K562 (cell line): ENCODE measurements at regions not wholly inside any gene's neighbourhood (a gene's known extent, or its start where the extent isn't known, plus 50 kb on each side); places are given as distances from the start of the nearest gene placed in this dataset.

ENCODE experiments used
- ATAC-seq: fragments of 200-7000 bp; cut with Tn5 transposase; 3 replicates; pipeline ENCODE4 v1.9.1; 2020; ENCODE audit warnings: moderate library complexity
- BruUV-seq: library from RNA; stranded (reverse); fragments of 400-500 nt; replicated peaks from 2 replicates; lab custom pipeline; 2021; lab: Mats Ljungman, UMichigan
- CTCF ChIA-PET: fragments of 300-600 bp; formaldehyde crosslinking; extraction: SDS; loops from one replicate; lab custom pipeline; 2021; ENCODE audit warnings: low intra/inter-chr PET ratio; lab: Yijun Ruan, JAX
- POLR2A ChIA-PET: fragments of 300-600, 350-650 bp; sonication (Branson Sonifier 250); formaldehyde crosslinking; extraction: SDS; loops from one replicate; lab custom pipeline; 2021; ENCODE audit warnings: antibody characterized with exemption, inconsistent platforms; lab: Yijun Ruan, JAX
- DNase-seq, 4 experiments: peaks; one replicate each; pipeline versions ENCODE4 v3.0.0 to v3.0.0-alpha.2; 2011 to 2018; ENCODE audit warnings: low spot score in 3 of 4, mixed read lengths in 3 of 4; ENCODE audit errors: extremely low read depth in 1 of 4
- FAIRE-seq: peaks from 2 replicates; lab custom pipeline; 2011; peaks lifted over from hg19 to GRCh38; lab: Jason Lieb, UNC
- H2AFZ ChIP-seq: 2 replicates; pipeline ENCODE4 v1.6.0; 2011; ENCODE audit warnings: low read depth, low read length, control low read depth, inconsistent platforms
- H3K27ac ChIP-seq: fragments of 200-600 bp; 3 replicates; pipeline ENCODE4 v1.8.0; 2011; ENCODE audit warnings: low read depth, mild to moderate bottlenecking, control low read depth, inconsistent platforms, low read length, moderate library complexity, mixed read lengths; ENCODE audit errors: extremely low read depth
- H3K27me3 ChIP-seq, 2 experiments: fragments of 300-600 bp in 1 of 2; 2 replicates in 1 of 2; 3 replicates in 1 of 2; pipeline versions ENCODE4 v1.6.0 to v1.8.0; 2011; ENCODE audit warnings: inconsistent platforms in 2 of 2, low read length in 2 of 2, mild to moderate bottlenecking in 1 of 2, mixed read lengths in 1 of 2, moderate library complexity in 1 of 2; ENCODE audit not compliant: control insufficient read depth in 2 of 2, insufficient read depth in 2 of 2
- H3K36me3 ChIP-seq: fragments of 300-600 bp; 3 replicates; pipeline ENCODE4 v1.8.0; 2011; ENCODE audit warnings: mild to moderate bottlenecking, low read length, inconsistent platforms; ENCODE audit not compliant: control insufficient read depth, insufficient read depth
- H3K4me1 ChIP-seq, 2 experiments: fragments of 200-600 bp in 1 of 2; replicated peaks in 1 of 2; 2 replicates in 1 of 2; 3 replicates in 1 of 2; pipeline versions ENCODE4 v1.5.1 to v1.8.0; 2011; ENCODE audit warnings: inconsistent platforms in 2 of 2, low read length in 2 of 2, mild to moderate bottlenecking in 1 of 2, mixed read lengths in 1 of 2, moderate library complexity in 1 of 2; ENCODE audit not compliant: control insufficient read depth in 2 of 2, insufficient read depth in 2 of 2
- H3K4me2 ChIP-seq: 2 replicates; pipeline ENCODE4 v1.6.1; 2011; ENCODE audit warnings: low read length, control low read depth, inconsistent platforms, mixed read lengths; ENCODE audit not compliant: insufficient read depth
- H3K4me3 ChIP-seq: fragments of 200-600 bp; sonication (generic), shearing (Covaris generic); 2 replicates; pipeline ENCODE4 v1.5.1; 2016; ENCODE audit warnings: control low read depth, inconsistent platforms
- H3K79me2 ChIP-seq: fragments of 200-600 bp; 3 replicates; pipeline ENCODE4 v1.8.0; 2011; ENCODE audit warnings: low read length, inconsistent platforms; ENCODE audit not compliant: control insufficient read depth, insufficient read depth
- H3K9ac ChIP-seq, 2 experiments: 2 replicates each; pipeline versions ENCODE4 v1.6.0 to v1.6.1; 2011; ENCODE audit warnings: low read depth in 2 of 2, low read length in 2 of 2, control low read depth in 1 of 2, inconsistent platforms in 1 of 2, mild to moderate bottlenecking in 1 of 2, mixed read lengths in 1 of 2; ENCODE audit not compliant: insufficient read depth in 1 of 2
- H3K9me1 ChIP-seq: one replicate; pipeline ENCODE4 v1.6.0; 2011; ENCODE audit warnings: inconsistent platforms, mild to moderate bottlenecking, low read length, moderate library complexity; ENCODE audit not compliant: control insufficient read depth, insufficient read depth
- H3K9me3 ChIP-seq: replicated peaks from 2 replicates; pipeline ENCODE4 v1.5.1; 2011; ENCODE audit warnings: low read depth, low read length, inconsistent platforms; ENCODE audit not compliant: control insufficient read depth, insufficient read depth
- H4K20me1 ChIP-seq: replicated peaks from 2 replicates; pipeline ENCODE4 v1.6.1; 2011; ENCODE audit warnings: low read length, inconsistent platforms, mixed read lengths; ENCODE audit not compliant: control insufficient read depth, insufficient read depth
- FOXJ3 ChIP-seq: sonication (generic); formaldehyde crosslinking; IDR thresholded peaks from 2 replicates; pipeline ENCODE4 v1.4.0; 2020; ENCODE audit warnings: mild to moderate bottlenecking, missing genetic modification reagents
- HSF4 ChIP-seq: fragments of 250-450 bp; sonication (Bioruptor Pico); IDR thresholded peaks from 2 replicates; pipeline ENCODE4 v2.1.2; 2022; ENCODE audit warnings: mild to moderate bottlenecking, moderate library complexity, borderline replicate concordance
- PTBP1 ChIP-seq: fragments of 200-400 bp; formaldehyde crosslinking; IDR thresholded peaks from 2 replicates; pipeline ENCODE4 v1.6.1; 2017; ENCODE audit warnings: low read depth, low read length
- RBM25 ChIP-seq: fragments of 200-400 bp; formaldehyde crosslinking; IDR thresholded peaks from 2 replicates; pipeline ENCODE4 v1.6.1; 2018; ENCODE audit warnings: low read length, low read depth, moderate library complexity; ENCODE audit not compliant: severe bottlenecking
- SNIP1 ChIP-seq: fragments of 450-650 bp; IDR thresholded peaks from 2 replicates; pipeline ENCODE4 v1.7.1; 2017; ENCODE audit warnings: low read depth, mild to moderate bottlenecking
- SRSF9 ChIP-seq: fragments of 200-400 bp; formaldehyde crosslinking; IDR thresholded peaks from 2 replicates; pipeline ENCODE4 v1.6.1; 2017; ENCODE audit warnings: low read depth, low read length, borderline replicate concordance
- ZEB2 ChIP-seq: fragments of 450-650 bp; IDR thresholded peaks from 2 replicates; pipeline ENCODE4 v1.6.1; 2016
- ZFP36 ChIP-seq: fragments of 150-350 bp; IDR thresholded peaks from 2 replicates; pipeline ENCODE4 v1.6.1; 2018; ENCODE audit warnings: low read length, low read depth; ENCODE audit not compliant: partially characterized antibody
- ZNF449 ChIP-seq: fragments of 250-450 bp; sonication (Bioruptor Pico); IDR thresholded peaks from 2 replicates; pipeline ENCODE4 v1.8.0; 2022; ENCODE audit warnings: moderate library complexity, mild to moderate bottlenecking, inconsistent platforms
- ZNF518B ChIP-seq: fragments of 250-450 bp; sonication (Bioruptor Pico); IDR thresholded peaks from 2 replicates; pipeline ENCODE4 v1.5.0; 2021; ENCODE audit warnings: mild to moderate bottlenecking, moderate library complexity
- WGBS: fragments of 100-300 bp; shearing (Covaris generic); methylation state at CpG from one replicate; pipeline ENCODE4 v1.1.6; 2016; ENCODE audit warnings: low coverage, mixed read lengths; ENCODE audit not compliant: insufficient coverage; ENCODE audit errors: missing lambda C conversion rate; 5-methylcytosine and 5-hydroxymethylcytosine counted together
- in situ Hi-C: fragments of 300-500 bp; cut with MboI; formaldehyde crosslinking; loops from 4 replicates; pipeline ENCODE4 v1.15.0; 2018; ENCODE audit warnings: inconsistent platforms, mixed read lengths
- intact Hi-C: fragments of 100-400 bp; cut with micrococcal nuclease; formaldehyde crosslinking; loops from 2 replicates; pipeline ENCODE4 v1.14.2; 2022

GRCh38 chr2:176409671-176410070 lies 140.4 kb downstream of the MTX2 start:
- H3K79me2 ChIP-seq: no peaks in the 10 kb centered on the region
- H3K4me1 ChIP-seq: no peaks in the 10 kb centered on the region
- H3K4me3 ChIP-seq: no peak overlapping the region
- no peaks in the 10 kb centered on the region for H3K36me3 ChIP-seq
- no peaks in the 10 kb centered on the region for H3K9me3 ChIP-seq
- ChIA-PET POLR2A (no interaction called here), CTCF (no interaction called here)
- no peaks in the 10 kb centered on the region for H4K20me1 ChIP-seq
- no peak overlapping the region for H3K9ac ChIP-seq
- in situ Hi-C loops (no loop called here), intact Hi-C loops (no loop called here)
- no TSS peak for BruUV-seq
- DNase-seq (no peak), ATAC-seq (no peak), FAIRE-seq (no peak)
- H2AFZ ChIP-seq: no peak overlapping the region
- 0% methylated on average over 2 of the region's 2 CpGs for WGBS
- H3K9me1 ChIP-seq: no peaks in the 10 kb centered on the region
- no peak overlapping the region for H3K27ac ChIP-seq
- H3K4me2 ChIP-seq: no peak overlapping the region
- peaks cover 0 to under 1% of the 10 kb centered on the region in 2 experiments; a peak in 1 of 5 replicates for H3K27me3 ChIP-seq
- TF ChIP-seq SNIP1: no peak
- no peak for TF ChIP-seq HSF4 (CRISPR knock-in tag)
- TF ChIP-seq FOXJ3 (CRISPR knock-in tag): no peak
- TF ChIP-seq PTBP1: no peak

GRCh38 chr2:176412136-176412535 lies 142.9 kb downstream of the MTX2 start:
- H3K36me3 ChIP-seq: no peaks in the 10 kb centered on the region
- ATAC-seq (no peak), DNase-seq (no peak), FAIRE-seq (no peak)
- TF ChIP-seq ZNF449: no peak
- TF ChIP-seq SRSF9: no peak
- TF ChIP-seq ZNF518B (CRISPR knock-in tag): no peak
- TF ChIP-seq RBM25: peak; percentile 58
- peak; percentile 53 for TF ChIP-seq ZFP36
- TF ChIP-seq ZEB2: no peak
- no TSS peak for BruUV-seq
- H3K9me3 ChIP-seq: no peaks in the 10 kb centered on the region
- no peaks in the 10 kb centered on the region for H3K4me1 ChIP-seq
- intact Hi-C loops (no loop called here), in situ Hi-C loops (no loop called here)
- no peak overlapping the region for H2AFZ ChIP-seq
- H4K20me1 ChIP-seq: no peaks in the 10 kb centered on the region
- H3K27me3 ChIP-seq: peaks cover 5 to 15% of the 10 kb centered on the region in 2 experiments
- no peak overlapping the region for H3K9ac ChIP-seq
- no peak overlapping the region for H3K27ac ChIP-seq
- POLR2A ChIA-PET: no interaction called here
- H3K4me2 ChIP-seq: no peak overlapping the region
- H3K4me3 ChIP-seq: no peak overlapping the region
- no peaks in the 10 kb centered on the region for H3K79me2 ChIP-seq
- CTCF ChIA-PET: no interaction called here
- no peaks in the 10 kb centered on the region for H3K9me1 ChIP-seq
